ENCODE measurements at regions not wholly inside any gene's neighbourhood (a gene's known extent, or its start where the extent isn't known, plus 50 kb on each side); places are given as distances from the start of the nearest gene placed in this dataset.

DNA sequence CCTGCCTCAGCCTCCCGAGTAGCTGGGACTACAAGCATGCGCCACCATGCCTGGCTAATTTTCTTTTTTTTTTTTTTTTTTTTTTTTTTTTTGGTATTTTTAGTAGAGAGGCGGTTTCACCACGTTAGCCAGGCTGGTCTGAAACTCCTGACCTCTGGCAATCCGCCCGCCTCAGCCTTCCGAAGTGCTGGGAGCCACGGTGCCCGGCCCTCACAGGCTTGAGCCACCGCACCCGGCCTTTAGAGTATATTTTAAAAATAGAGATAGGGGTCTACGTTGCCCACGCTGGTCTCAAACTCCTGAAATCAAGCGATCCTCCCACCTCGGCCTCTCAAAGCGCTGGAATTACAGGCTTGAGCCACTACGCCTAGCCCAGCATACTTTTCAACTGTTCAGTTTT is 93.4 kb upstream of the CHD2 start:
- TF ChIP-seq, protein P1, sequence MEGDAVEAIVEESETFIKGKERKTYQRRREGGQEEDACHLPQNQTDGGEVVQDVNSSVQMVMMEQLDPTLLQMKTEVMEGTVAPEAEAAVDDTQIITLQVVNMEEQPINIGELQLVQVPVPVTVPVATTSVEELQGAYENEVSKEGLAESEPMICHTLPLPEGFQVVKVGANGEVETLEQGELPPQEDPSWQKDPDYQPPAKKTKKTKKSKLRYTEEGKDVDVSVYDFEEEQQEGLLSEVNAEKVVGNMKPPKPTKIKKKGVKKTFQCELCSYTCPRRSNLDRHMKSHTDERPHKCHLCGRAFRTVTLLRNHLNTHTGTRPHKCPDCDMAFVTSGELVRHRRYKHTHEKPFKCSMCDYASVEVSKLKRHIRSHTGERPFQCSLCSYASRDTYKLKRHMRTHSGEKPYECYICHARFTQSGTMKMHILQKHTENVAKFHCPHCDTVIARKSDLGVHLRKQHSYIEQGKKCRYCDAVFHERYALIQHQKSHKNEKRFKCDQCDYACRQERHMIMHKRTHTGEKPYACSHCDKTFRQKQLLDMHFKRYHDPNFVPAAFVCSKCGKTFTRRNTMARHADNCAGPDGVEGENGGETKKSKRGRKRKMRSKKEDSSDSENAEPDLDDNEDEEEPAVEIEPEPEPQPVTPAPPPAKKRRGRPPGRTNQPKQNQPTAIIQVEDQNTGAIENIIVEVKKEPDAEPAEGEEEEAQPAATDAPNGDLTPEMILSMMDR (IDR thresholded peaks at IDR 0.05; ENCODE audit: low read depth, low read length): no peak

DNA sequence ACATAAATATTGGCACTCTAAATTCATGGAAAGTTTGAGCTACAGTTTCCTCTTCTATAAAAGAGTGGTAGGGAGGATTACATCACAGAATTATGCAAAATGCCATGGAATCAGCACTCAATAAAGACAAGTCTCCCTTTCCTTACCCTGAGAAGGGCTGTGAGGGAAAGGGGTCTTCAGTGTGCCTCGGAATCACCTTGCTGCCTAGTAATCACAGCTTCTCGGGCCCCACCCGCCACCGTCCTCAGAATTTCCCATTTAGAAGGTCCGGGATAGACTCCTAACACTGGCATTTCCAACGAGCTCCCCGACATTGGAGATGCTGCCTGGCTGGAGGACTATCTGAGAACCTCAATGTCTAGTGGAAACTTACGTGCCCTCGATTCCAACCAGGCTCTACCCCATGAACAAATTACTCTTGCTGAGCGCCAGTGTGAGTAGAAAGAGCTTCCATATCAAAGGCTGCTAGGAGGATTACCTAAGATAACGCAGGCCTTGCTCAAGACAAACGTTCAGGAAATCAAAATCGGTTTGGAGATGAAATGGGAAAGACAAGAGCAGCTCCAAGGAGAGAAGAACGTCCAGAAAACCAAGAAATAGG is 92.1 kb upstream of the CHD2 start:
- no peak for DNase-seq (ENCODE audit: extremely low read depth, low read depth)

More for the DNA sequence above, 93.4 kb upstream of the CHD2 start:
- DNase-seq (ENCODE audit: extremely low read depth, low read depth): no peak

DNA sequence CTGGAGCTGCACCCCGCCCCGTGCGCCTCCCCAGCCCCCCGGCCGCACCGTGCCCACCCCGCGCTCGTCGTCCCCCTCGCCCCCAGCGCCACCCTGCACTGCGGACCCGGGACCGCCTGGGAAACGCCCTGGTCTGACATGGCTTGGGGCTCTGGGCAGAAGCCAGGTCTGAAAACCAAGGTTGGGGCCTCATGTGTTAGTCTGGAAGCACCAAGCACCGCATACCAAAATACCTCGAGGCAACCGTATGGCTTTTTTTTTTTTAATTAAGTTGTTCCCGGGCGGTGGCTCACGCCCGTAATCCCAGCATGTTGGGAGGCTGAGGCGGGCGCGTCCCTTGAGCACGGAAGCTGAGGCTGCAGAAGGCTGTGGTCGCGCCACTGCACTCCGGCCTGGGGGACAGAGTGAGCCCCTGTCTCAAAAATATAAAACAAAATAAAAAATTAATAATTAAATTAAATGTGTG is 91.5 kb upstream of the CHD2 start:
- TF ChIP-seq, protein P1 (IDR thresholded peaks at IDR 0.05; ENCODE audit: low read depth, low read length): no peak
- no peak for DNase-seq (ENCODE audit: extremely low read depth, low read depth)

More for the DNA sequence above, 92.1 kb upstream of the CHD2 start:
- TF ChIP-seq, protein P1 (IDR thresholded peaks at IDR 0.05; ENCODE audit: low read depth, low read length): no peak

DNA sequence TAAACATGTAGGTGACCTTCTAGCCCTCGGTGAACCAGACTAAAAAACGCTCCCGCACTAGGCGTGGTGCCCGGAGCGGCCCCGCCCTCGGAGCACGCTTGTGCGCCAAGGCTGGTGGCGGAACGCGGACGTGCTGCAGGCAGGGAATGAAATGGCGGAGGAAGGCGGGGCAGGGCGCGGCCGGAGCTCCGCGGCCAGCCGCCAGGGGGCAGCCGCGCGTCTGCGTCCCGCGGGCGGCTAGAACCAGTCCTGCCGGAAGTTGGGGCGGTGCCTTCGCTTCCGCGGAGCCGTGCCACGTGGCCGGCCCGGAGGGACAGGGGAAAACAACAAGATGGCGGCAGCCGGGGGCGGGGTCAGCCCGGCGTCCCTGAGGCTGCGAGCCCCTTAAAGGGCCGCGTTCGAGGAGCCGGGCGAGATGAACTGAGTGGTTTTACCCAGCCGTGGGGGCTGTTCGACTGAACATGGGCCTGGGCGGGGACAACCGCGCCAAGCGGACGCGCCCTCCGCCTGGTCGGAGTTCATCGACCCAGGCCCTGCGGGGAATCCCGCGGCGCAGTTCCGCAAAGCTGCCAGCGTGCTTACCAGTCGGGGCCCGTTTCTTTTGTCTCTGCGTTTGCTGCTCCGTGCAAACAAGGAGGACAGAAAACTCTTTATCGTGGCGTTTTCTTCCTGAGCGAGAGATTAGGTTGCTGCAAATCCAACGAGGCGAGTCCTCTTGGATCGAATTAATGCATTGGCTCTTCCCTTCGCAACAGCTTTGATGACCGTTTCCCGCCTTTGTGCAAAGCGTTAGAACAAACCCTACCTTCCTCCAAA is 90.9 kb upstream of the CHD2 start:
- TF ChIP-seq, protein P1 (IDR thresholded peaks at IDR 0.05; ENCODE audit: low read depth, low read length): peak; percentile 42
- peak; percentile 93 for DNase-seq (ENCODE audit: extremely low read depth, low read depth)

DNA sequence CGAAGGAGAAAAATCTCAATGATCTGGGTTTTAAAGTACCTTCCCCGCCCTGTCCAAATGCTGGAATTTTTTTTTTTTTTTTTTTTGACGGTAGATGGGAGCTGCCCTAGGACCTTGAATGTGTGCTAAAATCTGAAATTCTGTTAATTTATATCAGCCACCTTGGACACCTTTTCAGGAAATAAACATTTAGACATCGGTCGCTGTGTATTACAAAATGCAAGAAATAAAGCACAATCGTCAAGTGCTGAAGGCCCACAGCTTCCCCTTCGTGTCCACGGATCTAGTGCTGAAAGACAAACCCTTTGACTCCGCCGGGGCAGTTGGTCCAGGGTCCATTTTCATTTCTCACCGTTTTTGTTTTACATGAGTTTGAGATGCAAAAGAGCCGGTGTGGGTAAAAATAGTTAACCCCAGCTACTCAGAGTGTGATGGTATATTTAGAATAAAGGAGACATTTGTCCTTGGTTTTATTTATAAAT is 90.2 kb upstream of the CHD2 start:
- TF ChIP-seq, protein P1 (IDR thresholded peaks at IDR 0.05; ENCODE audit: low read depth, low read length): no peak
- DNase-seq (ENCODE audit: extremely low read depth, low read depth): no peak

DNA sequence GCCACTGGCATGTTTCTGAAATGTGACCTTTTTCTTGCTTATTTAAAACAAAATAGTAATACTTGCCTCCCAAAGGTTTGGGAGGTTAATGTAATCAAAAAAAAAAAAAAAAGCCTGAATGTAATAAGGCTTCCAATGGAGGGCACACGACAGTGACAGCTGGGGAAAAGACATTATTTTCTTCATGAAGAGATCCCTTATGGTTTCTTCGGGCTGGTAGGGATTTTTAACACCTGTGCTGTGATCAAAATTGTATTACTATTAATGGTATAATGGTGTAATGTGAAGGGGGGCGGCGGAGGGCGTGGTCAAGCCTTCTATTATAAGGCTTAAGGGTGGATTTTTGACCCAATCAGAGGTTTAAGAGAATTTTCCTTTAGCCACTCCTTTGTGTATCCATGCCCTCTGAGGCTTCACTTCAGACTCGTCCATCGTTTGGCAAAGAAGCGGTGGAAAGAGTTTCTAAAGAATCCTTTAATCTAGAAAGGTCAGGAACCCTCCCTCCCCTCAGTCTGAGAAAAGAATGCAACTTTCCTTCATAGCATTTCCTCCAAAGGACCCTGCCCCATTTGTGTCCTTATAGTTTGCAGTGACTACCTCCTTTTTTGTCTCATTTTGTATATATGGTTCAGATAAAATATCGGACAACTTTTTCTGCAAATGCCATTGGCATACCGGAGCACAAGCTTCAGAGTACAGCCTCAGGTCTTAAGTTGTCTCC is 89.5 kb upstream of the CHD2 start:
- TF ChIP-seq, protein P1 (IDR thresholded peaks at IDR 0.05; ENCODE audit: low read depth, low read length): no peak
- DNase-seq (ENCODE audit: extremely low read depth, low read depth): no peak
